ENCODE measurements at regions not wholly inside any gene's neighbourhood (a gene's known extent, or its start where the extent isn't known, plus 50 kb on each side); places are given as distances from the start of the nearest gene placed in this dataset.

GRCh38 chr14:43359317-43359716, 1147.8 kb downstream of the FSCB start:
- intact Hi-C loops (cut with micrococcal nuclease; ENCODE audit: unreplicated experiment) = no loop called here
- ChIA-PET CTCF (no interaction called here), POLR2A (ENCODE audit: low non-redundant PET) (interaction anchor here (0.6 kb wide), 1 partner anchor 1254 kb away, joined by 3 read pairs; no protein-coding TSS in a partner anchor)
- no peak overlapping the region for H3K4me3 ChIP-seq (ENCODE audit: low read depth, low read length, poor library complexity, severe bottlenecking)
- H3K4me1 ChIP-seq (ENCODE audit: insufficient read depth, low read length, poor library complexity, severe bottlenecking) = no peaks in the 10 kb centered on the region
- DNase-seq (ENCODE audit: low spot score) = no peak
- no peaks in the 10 kb centered on the region for H3K27me3 ChIP-seq (replicated peaks; ENCODE audit: insufficient read depth, low read depth, low read length, poor library complexity)
- BruUV-seq (replicated peaks) = no TSS peak
- H3K27ac ChIP-seq (ENCODE audit: low read depth, low read length, poor library complexity, severe bottlenecking) = no peak overlapping the region
- H3K9me3 ChIP-seq (ENCODE audit: low read depth, low read length, poor library complexity, severe bottlenecking) = no peaks in the 10 kb centered on the region
- no peak for TF ChIP-seq CTCF (conservative IDR thresholded peaks at IDR 0.05; ENCODE audit: low read depth, low read length)
- no peak for TF ChIP-seq EZH2 (IDR thresholded peaks at IDR 0.05; ENCODE audit: borderline replicate concordance, low read depth, low read length, poor library complexity, severe bottlenecking)
- no peaks in the 10 kb centered on the region for H3K36me3 ChIP-seq (ENCODE audit: insufficient read depth, low read length, poor library complexity, severe bottlenecking)

GRCh38 chr14:43356979-43357545, 1150.0 kb downstream of the FSCB start:
- no peak for DNase-seq (ENCODE audit: low spot score)
- POLR2A ChIA-PET (ENCODE audit: low non-redundant PET) = no interaction called here
- intact Hi-C loops (cut with micrococcal nuclease; ENCODE audit: unreplicated experiment) = no loop called here
- Histone ChIP-seq H3K9me3 (ENCODE audit: low read depth, low read length, poor library complexity, severe bottlenecking) (no peaks in the 10 kb centered on the region), H3K4me3 (ENCODE audit: low read depth, low read length, poor library complexity, severe bottlenecking) (no peak overlapping the region), H3K36me3 (ENCODE audit: insufficient read depth, low read length, poor library complexity, severe bottlenecking) (no peaks in the 10 kb centered on the region), H3K4me1 (ENCODE audit: insufficient read depth, low read length, poor library complexity, severe bottlenecking) (no peaks in the 10 kb centered on the region), H3K27ac (ENCODE audit: low read depth, low read length, poor library complexity, severe bottlenecking) (no peak overlapping the region), H3K27me3 (replicated peaks; ENCODE audit: insufficient read depth, low read depth, low read length, poor library complexity) (no peaks in the 10 kb centered on the region)
- TF ChIP-seq EZH2 (IDR thresholded peaks at IDR 0.05; ENCODE audit: borderline replicate concordance, low read depth, low read length, poor library complexity, severe bottlenecking) (no peak), CTCF (conservative IDR thresholded peaks at IDR 0.05; ENCODE audit: low read depth, low read length) (no peak)
- no TSS peak for BruUV-seq (replicated peaks)
- CTCF ChIA-PET = no interaction called here

- no peaks in the 10 kb centered on the region for H3K4me1 ChIP-seq (ENCODE audit: insufficient read depth, low read length, poor library complexity, severe bottlenecking)
Measured at GRCh38 chr14:43356382-43356781, 1150.7 kb downstream of the FSCB start.

More at GRCh38 chr14:43356382-43356781, 1150.7 kb downstream of the FSCB start:
- no peak for DNase-seq (ENCODE audit: low spot score)
- Histone ChIP-seq H3K27ac (ENCODE audit: low read depth, low read length, poor library complexity, severe bottlenecking) (no peak overlapping the region), H3K27me3 (replicated peaks; ENCODE audit: insufficient read depth, low read depth, low read length, poor library complexity) (no peaks in the 10 kb centered on the region), H3K4me3 (ENCODE audit: low read depth, low read length, poor library complexity, severe bottlenecking) (no peak overlapping the region), H3K36me3 (ENCODE audit: insufficient read depth, low read length, poor library complexity, severe bottlenecking) (no peaks in the 10 kb centered on the region), H3K9me3 (ENCODE audit: low read depth, low read length, poor library complexity, severe bottlenecking) (no peaks in the 10 kb centered on the region)
- ChIA-PET CTCF (no interaction called here), POLR2A (ENCODE audit: low non-redundant PET) (no interaction called here)
- BruUV-seq (replicated peaks) = no TSS peak
- intact Hi-C loops (cut with micrococcal nuclease; ENCODE audit: unreplicated experiment) = no loop called here
- no peak for TF ChIP-seq CTCF (conservative IDR thresholded peaks at IDR 0.05; ENCODE audit: low read depth, low read length)
- TF ChIP-seq EZH2 (IDR thresholded peaks at IDR 0.05; ENCODE audit: borderline replicate concordance, low read depth, low read length, poor library complexity, severe bottlenecking) = no peak
